Spleen (tissue), 7 donors: ENCODE measurements at regions not wholly inside any gene's neighbourhood (a gene's known extent, or its start where the extent isn't known, plus 50 kb on each side); places are given as distances from the start of the nearest gene placed in this dataset.

Source experiments
- POLR2A ChIP-seq, 3 donors: fragments of 450-650 bp; IDR thresholded peaks; one replicate each; pipeline ENCODE4 v1.5.1; 2017; ENCODE audit warnings: antibody characterized with exemption in 3 of 3, mild to moderate bottlenecking in 1 of 3
- POLR2AphosphoS5 ChIP-seq, 3 donors: sonication (generic); formaldehyde crosslinking; IDR thresholded peaks; one replicate each; pipeline ENCODE4 v1.5.1; 2017; ENCODE audit warnings: antibody characterized with exemption in 3 of 3
- TF ChIP-seq, protein P1 (sequence below), 11 experiments: fragments of 200-600 bp in 7 of 11; fragments of 450-650 bp in 4 of 11; sonication (generic) in 4 of 11; IDR thresholded peaks in 8 of 11; conservative IDR thresholded peaks in 3 of 11; 1 replicate in 7 of 11; 2 replicates in 4 of 11; pipeline versions ENCODE4 v1.4.0 to v1.8.0; 2016 to 2021; ENCODE audit warnings: antibody characterized with exemption in 11 of 11, inconsistent platforms in 4 of 11, mild to moderate bottlenecking in 1 of 11
- donor health status: DM: no; HTN: no; CAD: no; lungs with moderate emphysema.
- donor health status: DM: no; HTN: no; CAD: no.
- donor health status: DM: no; HTN: no; CAD: no.

DNA sequence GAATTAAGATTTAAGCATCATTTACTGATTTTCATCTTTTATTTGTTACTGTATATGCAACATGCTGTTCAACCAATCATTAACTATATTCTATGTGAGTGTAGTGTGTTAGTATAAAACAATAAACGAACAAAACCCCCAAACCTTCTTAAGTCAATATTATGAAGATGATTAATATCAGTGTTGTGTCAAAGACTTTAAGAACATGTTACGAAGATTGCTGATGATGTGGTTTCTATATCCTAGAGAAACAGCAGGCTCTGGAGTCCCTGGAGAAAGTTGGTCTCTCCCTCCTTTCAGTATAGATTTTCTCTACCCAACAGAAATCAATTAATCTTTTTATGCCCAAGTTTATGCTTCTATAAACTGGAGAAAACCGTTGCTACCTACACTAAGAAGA, 393.8 kb upstream of the HSF2 start:
- TF ChIP-seq, protein P1, sequence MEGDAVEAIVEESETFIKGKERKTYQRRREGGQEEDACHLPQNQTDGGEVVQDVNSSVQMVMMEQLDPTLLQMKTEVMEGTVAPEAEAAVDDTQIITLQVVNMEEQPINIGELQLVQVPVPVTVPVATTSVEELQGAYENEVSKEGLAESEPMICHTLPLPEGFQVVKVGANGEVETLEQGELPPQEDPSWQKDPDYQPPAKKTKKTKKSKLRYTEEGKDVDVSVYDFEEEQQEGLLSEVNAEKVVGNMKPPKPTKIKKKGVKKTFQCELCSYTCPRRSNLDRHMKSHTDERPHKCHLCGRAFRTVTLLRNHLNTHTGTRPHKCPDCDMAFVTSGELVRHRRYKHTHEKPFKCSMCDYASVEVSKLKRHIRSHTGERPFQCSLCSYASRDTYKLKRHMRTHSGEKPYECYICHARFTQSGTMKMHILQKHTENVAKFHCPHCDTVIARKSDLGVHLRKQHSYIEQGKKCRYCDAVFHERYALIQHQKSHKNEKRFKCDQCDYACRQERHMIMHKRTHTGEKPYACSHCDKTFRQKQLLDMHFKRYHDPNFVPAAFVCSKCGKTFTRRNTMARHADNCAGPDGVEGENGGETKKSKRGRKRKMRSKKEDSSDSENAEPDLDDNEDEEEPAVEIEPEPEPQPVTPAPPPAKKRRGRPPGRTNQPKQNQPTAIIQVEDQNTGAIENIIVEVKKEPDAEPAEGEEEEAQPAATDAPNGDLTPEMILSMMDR (IDR thresholded peaks at IDR 0.05 in 8 of 11, conservative IDR thresholded peaks at IDR 0.05 in 3 of 11), result no peak
- TF ChIP-seq POLR2A (IDR thresholded peaks at IDR 0.05) (no peak), POLR2AphosphoS5 (IDR thresholded peaks at IDR 0.05) (no peak)
